BJ (cell line): ENCODE measurements at regions not wholly inside any gene's neighbourhood (a gene's known extent, or its start where the extent isn't known, plus 50 kb on each side); places are given as distances from the start of the nearest gene placed in this dataset.

Source experiments
- CTCF ChIA-PET: fragments of 350-600 bp; formaldehyde crosslinking; extraction: SDS; loops from one replicate; lab custom pipeline; 2021; ENCODE audit warnings: antibody characterized with exemption, inconsistent platforms; lab: Yijun Ruan, JAX
- POLR2A ChIA-PET: fragments of 300-600 bp; sonication (Branson Sonifier 250); formaldehyde crosslinking; extraction: SDS; loops from one replicate; lab custom pipeline; 2021; ENCODE audit warnings: antibody characterized with exemption; lab: Charles Lee
- DNase-seq: peaks from one replicate; pipeline ENCODE4 v3.0.0-alpha.2; 2011; ENCODE audit warnings: low read depth
- H3K27me3 ChIP-seq: 2 replicates; pipeline ENCODE4 v1.6.0; 2011; ENCODE audit warnings: low read length; ENCODE audit not compliant: control insufficient read depth, insufficient read depth
- H3K36me3 ChIP-seq: 2 replicates; pipeline ENCODE4 v1.5.1; 2011; ENCODE audit warnings: low read length; ENCODE audit not compliant: control insufficient read depth, insufficient read depth
- H3K4me3 ChIP-seq: 2 replicates; pipeline ENCODE4 v1.5.1; 2011; ENCODE audit warnings: low read depth, mild to moderate bottlenecking, control low read depth, low read length
- CTCF ChIP-seq: IDR thresholded peaks from 2 replicates; pipeline ENCODE4 v1.5.1; 2011; ENCODE audit warnings: low read depth, mild to moderate bottlenecking, control low read depth, inconsistent platforms, low read length, moderate library complexity; ENCODE audit not compliant: insufficient read depth

GRCh38 chr10:2067015-2067414, 329.7 kb upstream of the ADARB2 start:
- Histone ChIP-seq H3K36me3 (no peaks in the 10 kb centered on the region), H3K4me3 (no peak overlapping the region), H3K27me3 (no peaks in the 10 kb centered on the region)
- DNase-seq = no peak
- TF ChIP-seq CTCF = no peak
- POLR2A ChIA-PET = no interaction called here
- CTCF ChIA-PET = no interaction called here

- no peak for DNase-seq
- Histone ChIP-seq H3K4me3 (no peak overlapping the region), H3K27me3 (no peaks in the 10 kb centered on the region), H3K36me3 (no peaks in the 10 kb centered on the region)
- no peak for TF ChIP-seq CTCF
- POLR2A ChIA-PET = no interaction called here
- CTCF ChIA-PET = no interaction called here
Measured at GRCh38 chr10:2054728-2055127, 317.4 kb upstream of the ADARB2 start.

- Histone ChIP-seq H3K27me3 (no peaks in the 10 kb centered on the region), H3K4me3 (no peak overlapping the region), H3K36me3 (no peaks in the 10 kb centered on the region)
- TF ChIP-seq CTCF = no peak
- DNase-seq = no peak
- POLR2A ChIA-PET = no interaction called here
- CTCF ChIA-PET = no interaction called here
Measured at GRCh38 chr10:2053805-2054204, 316.5 kb upstream of the ADARB2 start.

- POLR2A ChIA-PET = no interaction called here
- H3K27me3 ChIP-seq = no peaks in the 10 kb centered on the region
- CTCF ChIA-PET = no interaction called here
- TF ChIP-seq CTCF = no peak
- DNase-seq = no peak
- H3K4me3 ChIP-seq = no peak overlapping the region
- H3K36me3 ChIP-seq = no peaks in the 10 kb centered on the region
Measured at GRCh38 chr10:2051108-2051507, 313.8 kb upstream of the ADARB2 start.

GRCh38 chr10:2049560-2049959, 312.2 kb upstream of the ADARB2 start:
- no peak for TF ChIP-seq CTCF
- DNase-seq = no peak
- Histone ChIP-seq H3K27me3 (no peaks in the 10 kb centered on the region), H3K36me3 (no peaks in the 10 kb centered on the region), H3K4me3 (no peak overlapping the region)
- ChIA-PET POLR2A (no interaction called here), CTCF (no interaction called here)
